CD14-positive monocyte (primary cell): ENCODE measurements at regions not wholly inside any gene's neighbourhood (a gene's known extent, or its start where the extent isn't known, plus 50 kb on each side); places are given as distances from the start of the nearest gene placed in this dataset.

ENCODE experiments used
- DNase-seq, 3 donors: peaks; one replicate each; pipeline ENCODE4 v3.0.0-alpha.2; 2011 to 2022
- H2AFZ ChIP-seq: 2 replicates; pipeline ENCODE4 v1.6.0; 2012; ENCODE audit warnings: mild to moderate bottlenecking, low read depth, low read length, inconsistent platforms; ENCODE audit not compliant: insufficient read depth, poor library complexity, severe bottlenecking
- H3K27ac ChIP-seq, 2 donors: 1 replicate in 1 of 2; 2 replicates in 1 of 2; pipeline ENCODE4 v1.5.1; 2012 to 2013; ENCODE audit warnings: low read length in 2 of 2, control low read depth in 1 of 2, inconsistent platforms in 1 of 2, low read depth in 1 of 2, mild to moderate bottlenecking in 1 of 2
- H3K27me3 ChIP-seq, 2 donors: one replicate each; pipeline versions ENCODE4 v1.6.0 to v1.6.1; 2011 to 2013; ENCODE audit warnings: low read length in 2 of 2; ENCODE audit not compliant: control insufficient read depth in 2 of 2, insufficient read depth in 2 of 2
- H3K36me3 ChIP-seq, 2 donors: replicated peaks in 1 of 2; 1 replicate in 1 of 2; 2 replicates in 1 of 2; pipeline versions ENCODE4 v1.5.1 to v1.6.1; 2012 to 2013; ENCODE audit warnings: low read length in 2 of 2, control low read depth in 1 of 2, inconsistent platforms in 1 of 2, mild to moderate bottlenecking in 1 of 2; ENCODE audit not compliant: insufficient read depth in 2 of 2, control insufficient read depth in 1 of 2
- H3K4me1 ChIP-seq, 2 donors: 1 replicate in 1 of 2; 2 replicates in 1 of 2; pipeline versions ENCODE4 v1.5.1 to v1.6.1; 2012 to 2013; ENCODE audit warnings: low read length in 2 of 2, control low read depth in 1 of 2, inconsistent platforms in 1 of 2, mild to moderate bottlenecking in 1 of 2, moderate library complexity in 1 of 2; ENCODE audit not compliant: insufficient read depth in 2 of 2, control insufficient read depth in 1 of 2
- H3K4me2 ChIP-seq: replicated peaks from 2 replicates; pipeline ENCODE3; 2012; ENCODE audit warnings: low read length, moderate library complexity, mild to moderate bottlenecking; ENCODE audit not compliant: poor library complexity, severe bottlenecking; ENCODE audit errors: extremely low read depth
- H3K4me3 ChIP-seq, 3 experiments: fragments of 200-600 bp in 1 of 3; sonication (generic) in 1 of 3; replicated peaks in 1 of 3; 1 replicate in 2 of 3; 2 replicates in 1 of 3; pipeline ENCODE4 v1.5.1; 2011 to 2013; ENCODE audit warnings: low read length in 3 of 3, mild to moderate bottlenecking in 3 of 3, control low read depth in 2 of 3, low read depth in 2 of 3, inconsistent platforms in 1 of 3, moderate library complexity in 1 of 3
- H3K79me2 ChIP-seq: 2 replicates; pipeline ENCODE4 v1.6.0; 2012; ENCODE audit warnings: mild to moderate bottlenecking, control low read depth, inconsistent platforms, low read length, moderate library complexity; ENCODE audit not compliant: insufficient read depth
- H3K9ac ChIP-seq: 2 replicates; pipeline ENCODE4 v1.6.0; 2017; ENCODE audit warnings: low read length, mild to moderate bottlenecking; ENCODE audit not compliant: insufficient read depth, poor library complexity, severe bottlenecking
- H3K9me3 ChIP-seq, 2 donors: replicated peaks in 1 of 2; 1 replicate in 1 of 2; 2 replicates in 1 of 2; pipeline versions ENCODE4 v1.5.1 to v1.6.1; 2012 to 2013; ENCODE audit warnings: low read length in 2 of 2, control low read depth in 1 of 2; ENCODE audit not compliant: control insufficient read depth in 1 of 2, insufficient read depth in 1 of 2
- H4K20me1 ChIP-seq: 2 replicates; pipeline ENCODE4 v1.6.0; 2012; ENCODE audit warnings: mild to moderate bottlenecking, low read length, control low read depth, moderate library complexity; ENCODE audit not compliant: insufficient read depth
- H3K27ac Mint-ChIP-seq, 7 donors: one replicate each; pipeline ENCODE4 v1.8.0; 2020; ENCODE audit warnings: mild to moderate bottlenecking in 7 of 7, mixed read lengths in 7 of 7, moderate library complexity in 6 of 7, inconsistent platforms in 2 of 7
- H3K27me3 Mint-ChIP-seq, 3 donors: one replicate each; pipeline ENCODE4 v1.8.0; 2021 to 2022; ENCODE audit warnings: low read depth in 3 of 3, mild to moderate bottlenecking in 3 of 3, mixed read lengths in 3 of 3, moderate library complexity in 3 of 3, inconsistent platforms in 1 of 3
- H3K36me3 Mint-ChIP-seq, 2 donors: one replicate each; pipeline ENCODE4 v1.8.0; 2020; ENCODE audit warnings: mixed read lengths in 2 of 2, inconsistent platforms in 1 of 2, mild to moderate bottlenecking in 1 of 2
- H3K4me1 Mint-ChIP-seq: one replicate; pipeline ENCODE4 v1.8.0; 2020; ENCODE audit warnings: mild to moderate bottlenecking, mixed read lengths
- H3K4me3 Mint-ChIP-seq, 2 donors: one replicate each; pipeline ENCODE4 v1.8.0; 2020; ENCODE audit warnings: mild to moderate bottlenecking in 2 of 2, mixed read lengths in 2 of 2, moderate library complexity in 1 of 2
- H3K9me3 Mint-ChIP-seq, 7 donors: one replicate each; pipeline ENCODE4 v1.8.0; 2020 to 2022; ENCODE audit warnings: mixed read lengths in 7 of 7, mild to moderate bottlenecking in 6 of 7, moderate library complexity in 6 of 7, inconsistent platforms in 2 of 7
- CTCF ChIP-seq: fragments of 200-600 bp; IDR thresholded peaks from one replicate; pipeline ENCODE4 v1.8.0; 2022; ENCODE audit warnings: antibody characterized with exemption, mild to moderate bottlenecking
- WGBS: methylation state at CpG from one replicate; pipeline ENCODE4 v1.1.5; 2013; ENCODE audit warnings: missing lambda C conversion rate; ENCODE audit not compliant: insufficient coverage; 5-methylcytosine and 5-hydroxymethylcytosine counted together
- intact Hi-C, 2 donors: fragments of 100-400 bp; cut with micrococcal nuclease; formaldehyde crosslinking; loops; one replicate each; pipeline versions ENCODE4 v1.15.0 to v1.15.1; 2023

- Mint-ChIP-seq H3K4me1 (no peaks in the 10 kb centered on the region), H3K4me3 (no peak overlapping the region), H3K36me3 (no peaks in the 10 kb centered on the region), H3K9me3 (peaks cover 0 to 22% (median 14%) of the 10 kb centered on the region in 7 donors), H3K27ac (no peak overlapping the region), H3K27me3 (peaks cover 7 to 23% (median 21%) of the 10 kb centered on the region in 3 donors)
- Histone ChIP-seq H3K27ac (no peak overlapping the region), H3K4me3 (no peak overlapping the region), H3K9me3 (peaks cover 5 to 19% of the 10 kb centered on the region in 2 donors), H4K20me1 (no peaks in the 10 kb centered on the region), H3K4me2 (no peak overlapping the region), H3K79me2 (no peaks in the 10 kb centered on the region), H3K9ac (no peak overlapping the region), H3K4me1 (no peaks in the 10 kb centered on the region), H3K27me3 (peaks cover 11 to 15% of the 10 kb centered on the region in 2 donors), H3K36me3 (no peaks in the 10 kb centered on the region), H2AFZ (no peak overlapping the region)
- DNase-seq: peak; percentile 44 to 63 (median 63)
- WGBS: 52% methylated on average over 3 of the region's 8 CpGs
- intact Hi-C loops: loop anchor here (1.0 to 10.0 kb wide), 4 partner anchors 114 to 728 kb away; partner anchors contain the start of gene AIPL1 (in 1 of the 2)
- TF ChIP-seq CTCF: peak; percentile 82
These were observed 122.4 kb upstream of the NLRP1 start for GRCh38 chr17:5706577-5707210.

GRCh38 chr17:5707482-5707881, 123.2 kb upstream of the NLRP1 start:
- no peak overlapping the region for H3K9ac ChIP-seq
- H3K79me2 ChIP-seq: no peaks in the 10 kb centered on the region
- no peak for DNase-seq
- no peaks in the 10 kb centered on the region for H3K36me3 Mint-ChIP-seq
- no peak overlapping the region for H3K4me3 ChIP-seq
- no peak overlapping the region for H3K4me2 ChIP-seq
- H2AFZ ChIP-seq: no peak overlapping the region
- WGBS: 94% methylated on average over 5 of the region's 5 CpGs
- no peak overlapping the region for H3K27ac Mint-ChIP-seq
- no peak for TF ChIP-seq CTCF
- intact Hi-C loops: loop anchor here (1.0 to 10.0 kb wide), 4 partner anchors 115 to 727 kb away; partner anchors contain the start of gene AIPL1 (in 1 of the 2)
- H3K4me1 Mint-ChIP-seq: no peaks in the 10 kb centered on the region
- H3K36me3 ChIP-seq: no peaks in the 10 kb centered on the region
- no peak overlapping the region for H3K27ac ChIP-seq
- H3K27me3 Mint-ChIP-seq: peaks cover 14 to 24% (median 23%) of the 10 kb centered on the region in 3 donors
- no peak overlapping the region for H3K4me3 Mint-ChIP-seq
- peaks cover 15 to 22% of the 10 kb centered on the region in 2 donors for H3K27me3 ChIP-seq
- no peaks in the 10 kb centered on the region for H4K20me1 ChIP-seq
- H3K9me3 ChIP-seq: peaks cover 5 to 18% of the 10 kb centered on the region in 2 donors
- peaks cover 0 to 22% (median 12%) of the 10 kb centered on the region in 7 donors for H3K9me3 Mint-ChIP-seq
- no peaks in the 10 kb centered on the region for H3K4me1 ChIP-seq
